RCC 7860 (cell line): ENCODE measurements at regions not wholly inside any gene's neighbourhood (a gene's known extent, or its start where the extent isn't known, plus 50 kb on each side); places are given as distances from the start of the nearest gene placed in this dataset.
"Not testable (repeated sequence)": the region's sequence is repeated elsewhere in the genome, so short reads cannot be mapped to it uniquely, and the experiment has no call there.

Experiments used
- DNase-seq: peaks from one replicate; pipeline ENCODE4 v3.0.0-alpha.2; 2015; ENCODE audit warnings: low spot score
- FAIRE-seq: peaks from 2 replicates; lab custom pipeline; 2012; peaks lifted over from hg19 to GRCh38; lab: Jason Lieb, UNC

- DNase-seq (no peak), FAIRE-seq (no peak)
Measured at GRCh38 chr4:158053801-158054200, 119.0 kb downstream of the GASK1B start.

- no peak for DNase-seq
- FAIRE-seq = no peak
Measured at GRCh38 chr4:158053086-158053485, 119.7 kb downstream of the GASK1B start.

- FAIRE-seq (no peak), DNase-seq (no peak)
Measured at GRCh38 chr4:158051401-158052235, 121.2 kb downstream of the GASK1B start.

DNA sequence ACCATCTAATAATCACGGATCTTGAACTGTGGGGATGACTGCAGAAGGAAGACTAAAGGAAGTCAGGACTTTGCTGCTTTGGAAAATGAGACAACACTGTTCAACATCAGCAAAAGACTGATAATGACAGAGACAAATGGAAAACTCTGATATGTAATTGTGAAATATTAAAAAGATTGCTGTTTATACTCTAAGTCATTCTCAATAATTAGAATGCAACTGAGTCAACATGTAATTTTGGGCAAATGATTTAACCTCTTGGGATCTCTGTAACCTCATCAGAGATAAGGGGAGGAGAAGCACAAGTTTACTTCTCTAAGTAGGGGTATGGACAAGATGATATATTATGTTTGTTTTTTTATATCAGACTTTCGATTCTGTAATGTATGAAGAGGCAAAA, 121.9 kb downstream of the GASK1B start:
- FAIRE-seq (no peak), DNase-seq (no peak)

- FAIRE-seq (no peak), DNase-seq (no peak)
Measured at GRCh38 chr4:158046345-158046744, 126.5 kb downstream of the GASK1B start.

GRCh38 chr4:158043971-158044618, 128.7 kb downstream of the GASK1B start:
- FAIRE-seq (no peak), DNase-seq (no peak)

- DNase-seq = no peak
- FAIRE-seq = no peak
Measured at GRCh38 chr4:158042591-158043030, 130.2 kb downstream of the GASK1B start.

GRCh38 chr4:158038718-158039117, 134.1 kb downstream of the GASK1B start:
- FAIRE-seq (no peak), DNase-seq (no peak)

GRCh38 chr4:158036998-158037397, 135.8 kb downstream of the GASK1B start:
- FAIRE-seq (no peak), DNase-seq (no peak)

DNA sequence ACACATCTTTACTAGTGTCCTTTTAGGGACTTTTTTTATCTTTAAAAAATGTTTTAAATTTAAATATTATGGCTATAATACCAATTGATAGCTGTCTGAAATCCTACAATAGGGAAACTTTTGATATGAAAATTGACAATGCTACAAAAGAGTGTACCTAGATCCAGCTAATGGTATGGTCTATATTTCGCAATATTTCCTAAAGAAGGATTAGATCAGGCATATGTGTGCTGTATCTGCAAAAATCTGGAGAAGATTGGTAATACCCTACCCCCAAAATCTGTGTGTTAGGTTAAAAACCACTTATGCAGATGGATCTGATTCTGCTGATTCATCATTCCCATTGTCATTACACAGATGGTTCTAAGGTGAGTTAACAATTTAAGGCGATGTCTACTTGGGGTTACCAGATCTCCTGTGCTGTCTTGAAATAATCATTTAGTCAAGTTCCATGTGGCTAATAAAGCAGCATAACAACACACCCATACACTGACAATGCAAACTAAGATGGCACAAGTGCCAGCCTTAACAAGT, 137.1 kb downstream of the GASK1B start:
- FAIRE-seq = no peak

DNA sequence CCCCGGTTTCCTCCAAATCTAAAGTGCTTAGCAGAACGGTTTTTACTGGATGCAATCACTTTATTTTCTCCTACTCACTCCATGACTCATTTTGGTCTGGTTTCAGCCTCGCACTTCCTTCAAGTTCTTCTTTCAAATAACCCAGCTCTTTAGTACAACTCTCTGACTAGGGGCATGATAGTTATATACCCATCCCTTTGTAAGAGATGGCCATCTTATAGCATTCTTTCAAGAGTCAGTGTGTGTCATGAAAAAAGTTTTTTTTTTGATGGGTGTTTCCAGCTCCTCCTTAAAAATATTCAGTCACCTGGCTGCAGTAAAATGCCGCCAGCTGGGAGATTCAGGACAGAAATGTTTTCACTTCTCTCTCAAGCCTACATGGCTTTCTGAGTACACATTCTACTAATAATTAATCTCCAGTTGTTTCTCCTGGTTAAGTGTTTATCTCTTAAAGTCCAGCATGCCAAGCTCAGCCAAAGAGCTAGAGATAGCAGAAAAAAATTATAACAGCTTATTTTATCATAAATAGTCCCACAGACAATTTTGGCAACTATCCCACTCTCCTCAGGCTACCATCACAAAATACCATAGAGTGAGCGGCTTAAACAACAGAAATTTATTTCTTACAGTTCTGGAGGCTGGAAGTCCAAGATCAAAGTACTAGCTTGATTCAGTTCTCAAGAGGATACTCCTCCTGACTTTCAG, 139.3 kb downstream of the GASK1B start:
- FAIRE-seq (peak; percentile 79), DNase-seq (peak; percentile 62)

More for the DNA sequence above, 137.1 kb downstream of the GASK1B start:
- no peak for DNase-seq

DNA sequence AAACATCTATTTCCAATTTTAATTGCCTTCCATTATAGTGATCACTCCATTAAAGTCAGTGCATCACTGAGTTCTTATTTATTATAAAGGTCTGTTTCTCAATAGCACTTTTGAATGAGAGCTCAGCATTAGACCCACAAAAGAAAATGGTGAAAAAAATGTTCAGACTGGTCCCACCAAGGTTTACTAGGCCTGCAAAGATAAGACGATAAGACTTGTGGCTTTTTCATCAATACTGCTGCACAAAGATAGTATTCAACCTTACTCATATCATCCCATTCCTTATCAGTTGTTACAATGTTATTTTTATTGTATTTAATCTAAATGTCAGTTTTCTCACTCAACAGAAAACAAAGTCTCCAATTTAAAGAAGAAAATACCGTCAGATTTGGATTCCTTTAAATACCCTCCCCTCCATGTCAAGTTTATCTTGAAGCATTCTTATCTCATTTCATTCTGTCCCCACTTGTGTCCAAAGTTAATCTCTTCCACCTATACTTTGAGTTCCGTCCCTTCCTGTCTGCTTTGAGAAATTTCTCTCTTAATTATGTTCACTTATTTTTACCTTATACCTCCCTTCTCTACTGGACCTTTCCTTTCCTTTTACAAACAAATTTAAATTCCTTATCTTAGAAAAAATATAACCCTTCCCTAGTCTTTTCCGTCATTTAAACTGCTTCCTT, 140.0 kb downstream of the GASK1B start:
- FAIRE-seq (no peak), DNase-seq (no peak)

GRCh38 chr4:158028381-158028780, 144.4 kb downstream of the GASK1B start:
- FAIRE-seq, DNase-seq: not testable (repeated sequence)

DNA sequence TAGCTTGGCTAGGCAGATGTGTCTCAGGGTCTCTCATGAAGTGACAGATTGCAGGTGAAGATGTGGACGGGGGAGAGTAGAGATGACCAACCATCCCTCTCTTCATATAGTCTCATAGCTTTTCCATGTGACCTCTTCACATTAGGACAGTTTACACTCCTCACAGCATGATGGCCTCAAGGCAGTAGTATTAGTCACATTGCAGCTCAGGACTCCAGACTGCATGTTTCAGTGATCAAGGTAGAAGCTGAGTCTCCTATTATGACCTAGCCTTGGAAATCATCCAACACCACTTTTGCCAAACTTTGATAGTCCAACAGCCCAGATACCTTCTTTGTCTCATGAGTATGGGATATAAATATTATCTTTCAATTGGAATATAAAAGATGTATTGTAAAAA, 147.7 kb downstream of the GASK1B start:
- DNase-seq (peak; percentile 88), FAIRE-seq (peak; percentile 89)

DNA sequence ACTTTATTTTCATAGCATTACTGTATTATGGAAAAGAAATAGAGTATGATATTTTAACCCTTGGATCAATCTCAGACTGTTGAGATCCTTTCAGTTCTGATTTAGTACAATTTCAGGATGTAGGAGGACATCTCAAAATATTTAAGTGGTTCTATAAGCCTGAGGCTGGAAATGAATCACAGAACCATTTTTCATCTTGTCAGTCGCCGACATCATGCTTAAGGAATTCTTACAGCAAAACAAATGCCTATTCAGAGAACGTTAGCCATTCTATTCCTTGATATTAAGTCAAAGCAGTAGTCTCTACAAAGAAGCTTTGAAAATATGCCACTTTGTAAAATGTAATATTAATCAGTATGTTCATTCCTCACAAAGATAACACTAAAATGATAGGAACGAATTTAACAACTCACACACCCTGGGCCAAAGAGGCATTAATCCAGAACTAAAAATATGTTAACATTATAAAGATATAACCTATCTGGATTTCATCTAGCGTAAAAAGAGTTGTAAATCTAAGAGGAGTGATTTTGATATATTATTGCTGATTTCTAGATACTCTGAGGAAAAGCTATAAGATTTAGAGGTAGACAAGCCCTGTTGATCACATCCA, 152.0 kb downstream of the GASK1B start:
- peak; percentile 79 for DNase-seq
- peak; percentile 83 for FAIRE-seq

DNA sequence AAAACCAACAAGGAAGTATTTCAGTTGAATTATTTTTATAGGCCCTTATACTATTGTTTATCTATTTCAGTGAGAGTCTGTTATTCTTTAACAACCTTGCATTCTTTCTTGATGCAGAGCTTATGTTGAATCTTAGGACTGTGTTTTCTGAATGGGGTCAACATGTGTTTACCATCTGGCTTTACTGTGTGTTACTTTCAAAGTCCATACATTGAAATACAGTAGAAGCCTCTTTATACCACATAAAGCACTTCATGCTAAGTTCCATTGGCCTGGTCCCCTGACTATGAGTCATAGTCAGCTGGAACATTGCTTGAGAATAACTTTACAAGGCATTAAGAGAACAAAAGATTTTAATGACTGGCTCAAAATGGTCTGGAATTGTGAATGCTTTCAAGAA, 152.6 kb downstream of the GASK1B start:
- DNase-seq = peak; percentile 55
- FAIRE-seq = no peak

DNA sequence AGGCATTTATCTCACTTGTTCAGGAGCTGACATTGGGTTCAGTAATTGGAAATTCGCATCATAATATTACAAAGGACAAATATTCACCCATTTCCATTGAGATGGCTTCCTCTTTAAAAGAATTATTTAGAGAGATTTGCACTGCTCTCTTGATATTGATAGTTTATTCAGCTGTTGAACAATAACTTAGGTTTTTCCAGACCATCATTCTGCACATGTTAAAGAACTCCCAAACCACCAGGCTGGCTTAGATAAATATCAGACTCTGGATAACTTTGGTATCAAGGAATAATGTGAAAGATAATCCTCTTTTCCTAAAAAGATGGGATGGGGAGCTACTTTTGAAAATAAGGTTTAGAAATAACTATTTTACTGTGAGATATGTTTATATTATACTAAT, 154.0 kb downstream of the GASK1B start:
- DNase-seq (no peak), FAIRE-seq (no peak)

DNA sequence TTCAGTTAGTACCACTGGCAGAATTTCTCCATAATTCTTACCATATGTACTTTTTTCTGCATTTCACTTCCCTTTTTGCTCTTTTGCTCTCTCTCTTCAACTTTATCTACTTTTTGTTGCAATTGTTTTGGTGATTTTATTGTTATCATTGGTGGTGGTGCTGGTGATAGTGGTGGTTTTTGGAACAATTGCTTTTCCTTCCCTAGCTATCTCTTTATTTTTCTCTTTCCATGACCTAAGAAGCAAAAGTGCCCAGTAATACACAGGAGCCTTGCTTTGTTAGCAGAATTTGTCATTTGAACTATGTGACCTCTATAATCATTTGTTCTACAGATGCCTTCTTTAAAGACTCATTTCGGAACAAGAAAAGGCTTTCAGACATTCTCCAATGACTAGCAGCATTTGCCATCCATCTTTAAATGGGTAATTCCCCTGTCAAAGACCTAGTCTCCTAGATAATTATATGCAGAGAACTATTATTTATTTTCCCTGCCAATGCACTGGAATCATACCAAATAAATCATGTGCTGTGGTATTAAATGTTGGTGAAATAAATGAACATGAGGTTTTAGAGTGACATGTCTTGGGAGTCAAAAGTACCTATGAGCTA, 154.5 kb downstream of the GASK1B start:
- FAIRE-seq = no peak
- DNase-seq = peak; percentile 33

GRCh38 chr4:158016511-158016910, 156.3 kb downstream of the GASK1B start:
- DNase-seq (peak; percentile 18), FAIRE-seq (no peak)

DNA sequence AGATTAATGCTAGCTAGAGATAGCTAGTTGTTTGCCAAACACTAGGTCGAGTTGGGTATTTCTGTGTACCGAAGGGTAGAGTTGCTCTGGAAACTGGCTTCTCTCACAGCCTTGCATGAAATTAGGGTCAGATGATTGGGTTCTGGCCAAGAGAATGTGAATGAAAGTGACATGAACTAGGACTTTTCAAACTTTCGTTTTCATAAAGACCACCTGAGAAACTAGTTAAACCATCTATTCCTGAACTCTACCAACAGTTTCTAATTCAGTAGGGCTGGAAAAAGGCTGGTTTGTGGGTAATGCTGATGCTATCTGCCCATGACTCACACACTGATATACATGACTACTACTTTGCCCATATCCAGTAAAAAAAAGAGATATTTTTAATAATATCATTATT, 157.6 kb downstream of the GASK1B start:
- FAIRE-seq (peak; percentile 80), DNase-seq (peak; percentile 67)
